Mesodermal cell (in vitro differentiated cells): ENCODE measurements at regions not wholly inside any gene's neighbourhood (a gene's known extent, or its start where the extent isn't known, plus 50 kb on each side); places are given as distances from the start of the nearest gene placed in this dataset.

ENCODE experiments used
- H3K27ac ChIP-seq: 2 replicates; pipeline ENCODE4 v1.7.0; 2013; ENCODE audit warnings: mild to moderate bottlenecking, low read depth, low read length, moderate library complexity; ENCODE audit not compliant: severe bottlenecking
- H3K36me3 ChIP-seq: 2 replicates; pipeline ENCODE4 v1.7.1; 2013; ENCODE audit warnings: mild to moderate bottlenecking, low read length, moderate library complexity; ENCODE audit not compliant: control insufficient read depth, insufficient read depth
- H3K4me1 ChIP-seq: one replicate; pipeline ENCODE4 v1.7.1; 2013; ENCODE audit warnings: mild to moderate bottlenecking, low read length; ENCODE audit not compliant: insufficient read depth, control insufficient read depth, poor library complexity, severe bottlenecking
- H3K4me3 ChIP-seq: 2 replicates; pipeline ENCODE4 v1.7.0; 2013; ENCODE audit warnings: low read length, control low read depth, mild to moderate bottlenecking; ENCODE audit not compliant: insufficient read depth, poor library complexity, severe bottlenecking; ENCODE audit errors: extremely low read depth
- H3K9me3 ChIP-seq: 2 replicates; pipeline ENCODE4 v1.7.1; 2013; ENCODE audit warnings: mild to moderate bottlenecking, low read length, moderate library complexity; ENCODE audit not compliant: control insufficient read depth
- WGBS, 2 experiments: methylation state at CpG; one replicate each; pipeline ENCODE4 v1.1.5; 2013; ENCODE audit warnings: missing lambda C conversion rate in 2 of 2; ENCODE audit not compliant: insufficient coverage in 2 of 2; 5-methylcytosine and 5-hydroxymethylcytosine counted together

- no peaks in the 10 kb centered on the region for H3K36me3 ChIP-seq
- no peaks in the 10 kb centered on the region for H3K4me1 ChIP-seq
- H3K4me3 ChIP-seq, result no peak overlapping the region
- H3K27ac ChIP-seq, result no peak overlapping the region
- no peaks in the 10 kb centered on the region for H3K9me3 ChIP-seq
Observed at GRCh38 chr3:176595307-176595706, 602.0 kb downstream of the TBL1XR1 start.

GRCh38 chr3:176590722-176591121 is 606.6 kb downstream of the TBL1XR1 start:
- Histone ChIP-seq H3K4me3 (no peak overlapping the region), H3K27ac (no peak overlapping the region), H3K4me1 (no peaks in the 10 kb centered on the region), H3K36me3 (no peaks in the 10 kb centered on the region), H3K9me3 (no peaks in the 10 kb centered on the region)
- 89% methylated on average over 1 of the region's 1 CpG; no CpG with 5 or more reads in 1 of the 2 experiments for WGBS, 2 experiments

- no peak overlapping the region for H3K4me3 ChIP-seq
- H3K4me1 ChIP-seq, result no peaks in the 10 kb centered on the region
- WGBS, 2 experiments, result no CpG with 5 or more reads among the region's 2 CpGs
Observed at GRCh38 chr3:176587089-176587488, 610.2 kb downstream of the TBL1XR1 start.

GRCh38 chr3:176584413-176585176 is 612.7 kb downstream of the TBL1XR1 start:
- Histone ChIP-seq H3K4me1 (no peaks in the 10 kb centered on the region), H3K9me3 (no peaks in the 10 kb centered on the region), H3K4me3 (no peak overlapping the region), H3K36me3 (no peaks in the 10 kb centered on the region), H3K27ac (no peak overlapping the region)

More at GRCh38 chr3:176587089-176587488, 610.2 kb downstream of the TBL1XR1 start:
- H3K9me3 ChIP-seq, result no peaks in the 10 kb centered on the region
- no peaks in the 10 kb centered on the region for H3K36me3 ChIP-seq
- no peak overlapping the region for H3K27ac ChIP-seq

- Histone ChIP-seq H3K4me1 (no peaks in the 10 kb centered on the region), H3K9me3 (no peaks in the 10 kb centered on the region), H3K4me3 (no peak overlapping the region), H3K36me3 (no peaks in the 10 kb centered on the region), H3K27ac (no peak overlapping the region)
- WGBS, 2 experiments, result 100% methylated on average over 1 of the region's 1 CpG; no CpG with 5 or more reads in 1 of the 2 experiments
Observed at GRCh38 chr3:176583956-176584355, 613.3 kb downstream of the TBL1XR1 start.

- Histone ChIP-seq H3K36me3 (no peaks in the 10 kb centered on the region), H3K9me3 (no peaks in the 10 kb centered on the region), H3K4me1 (no peaks in the 10 kb centered on the region), H3K4me3 (no peak overlapping the region), H3K27ac (no peak overlapping the region)
- no CpG with 5 or more reads among the region's 1 CpG for WGBS, 2 experiments
Observed at GRCh38 chr3:176581589-176581988, 615.7 kb downstream of the TBL1XR1 start.

GRCh38 chr3:176579711-176580185 is 617.5 kb downstream of the TBL1XR1 start:
- H3K4me1 ChIP-seq, result no peaks in the 10 kb centered on the region
- 100% methylated on average over 1 of the region's 2 CpGs; no CpG with 5 or more reads in 1 of the 2 experiments for WGBS, 2 experiments
- H3K4me3 ChIP-seq, result no peak overlapping the region

GRCh38 chr3:176578316-176578715 is 619.0 kb downstream of the TBL1XR1 start:
- Histone ChIP-seq H3K9me3 (no peaks in the 10 kb centered on the region), H3K27ac (no peak overlapping the region), H3K36me3 (no peaks in the 10 kb centered on the region), H3K4me1 (no peaks in the 10 kb centered on the region), H3K4me3 (no peak overlapping the region)
- 70 to 93% methylated on average over 2 of the region's 3 CpGs for WGBS, 2 experiments

More at GRCh38 chr3:176579711-176580185, 617.5 kb downstream of the TBL1XR1 start:
- Histone ChIP-seq H3K36me3 (no peaks in the 10 kb centered on the region), H3K27ac (no peak overlapping the region), H3K9me3 (no peaks in the 10 kb centered on the region)

GRCh38 chr3:176577447-176577846 is 619.8 kb downstream of the TBL1XR1 start:
- Histone ChIP-seq H3K4me3 (no peak overlapping the region), H3K4me1 (no peaks in the 10 kb centered on the region), H3K9me3 (no peaks in the 10 kb centered on the region), H3K36me3 (no peaks in the 10 kb centered on the region), H3K27ac (no peak overlapping the region)
- WGBS, 2 experiments, result 92% methylated on average over 2 of the region's 5 CpGs; no CpG with 5 or more reads in 1 of the 2 experiments

GRCh38 chr3:176574786-176575185 is 622.5 kb downstream of the TBL1XR1 start:
- H3K9me3 ChIP-seq, result no peaks in the 10 kb centered on the region
- no CpG with 5 or more reads among the region's 1 CpG for WGBS, 2 experiments
- H3K27ac ChIP-seq, result no peak overlapping the region
- H3K36me3 ChIP-seq, result no peaks in the 10 kb centered on the region
- H3K4me1 ChIP-seq, result no peaks in the 10 kb centered on the region
- no peak overlapping the region for H3K4me3 ChIP-seq

- Histone ChIP-seq H3K4me3 (no peak overlapping the region), H3K4me1 (no peaks in the 10 kb centered on the region), H3K27ac (no peak overlapping the region), H3K9me3 (no peaks in the 10 kb centered on the region), H3K36me3 (no peaks in the 10 kb centered on the region)
- 93 to 100% methylated on average over 5 of the region's 6 CpGs for WGBS, 2 experiments
Observed at GRCh38 chr3:176571926-176572325, 625.4 kb downstream of the TBL1XR1 start.
